A549 (cell line): ENCODE measurements at regions not wholly inside any gene's neighbourhood (a gene's known extent, or its start where the extent isn't known, plus 50 kb on each side); places are given as distances from the start of the nearest gene placed in this dataset.

Experiments
- ATAC-seq, 2 experiments: fragments of 200-7000 bp in 1 of 2; fragments of >200 bp in 1 of 2; cut with Nextera tagmentation in 1 of 2; cut with Tn5 transposase in 1 of 2; 3 replicates each; pipeline versions ENCODE4 v1.8.0 to v1.9.1; 2018 to 2020; ENCODE audit warnings: mild to moderate bottlenecking in 1 of 2, moderate library complexity in 1 of 2
- CTCF ChIA-PET: fragments of 300-600 bp; sonication (Branson Sonifier 250); formaldehyde crosslinking; extraction: SDS; loops from one replicate; lab custom pipeline; 2021; ENCODE audit warnings: antibody characterized with exemption, inconsistent platforms; lab: Yijun Ruan, JAX
- POLR2A ChIA-PET: fragments of 350-600 bp; formaldehyde crosslinking; extraction: SDS; loops from one replicate; lab custom pipeline; 2021; ENCODE audit warnings: antibody characterized with exemption, inconsistent platforms; lab: Yijun Ruan, JAX
- DNase-seq, 2 experiments: peaks; one replicate each; pipeline versions ENCODE4 v3.0.0 to v3.0.0-alpha.2; 2011 to 2016; ENCODE audit warnings: low read depth in 1 of 2, low spot score in 1 of 2
- FAIRE-seq: peaks from 2 replicates; lab custom pipeline; 2011; peaks lifted over from hg19 to GRCh38; lab: Jason Lieb, UNC
- H3K27ac ChIP-seq, 2 experiments: fragments of >200 bp; sonication (Bioruptor Twin); formaldehyde crosslinking; 3 replicates each; pipeline ENCODE4 v1.5.1; 2016 to 2017
- H3K4me1 ChIP-seq: fragments of >200 bp; sonication (Bioruptor Twin); formaldehyde crosslinking; 3 replicates; pipeline ENCODE4 v1.6.1; 2016
- H3K4me2 ChIP-seq: fragments of >200 bp; sonication (Bioruptor Twin); formaldehyde crosslinking; 3 replicates; pipeline ENCODE4 v1.6.1; 2016
- H3K4me3 ChIP-seq: fragments of >200 bp; sonication (Bioruptor Twin); formaldehyde crosslinking; 3 replicates; pipeline ENCODE4 v1.5.1; 2016
- H3K9me3 ChIP-seq: fragments of >200 bp; sonication (Bioruptor Twin); formaldehyde crosslinking; 3 replicates; pipeline ENCODE4 v1.6.1; 2016
- CBX2 ChIP-seq: fragments of 200-600 bp; sonication (generic); IDR thresholded peaks from 2 replicates; pipeline ENCODE4 v1.6.1; 2016; ENCODE audit warnings: low read depth, mild to moderate bottlenecking, borderline replicate concordance
- CBX8 ChIP-seq: fragments of 200-600 bp; sonication (generic); IDR thresholded peaks from 2 replicates; pipeline ENCODE4 v1.6.1; 2016
- CEBPB ChIP-seq, 2 experiments: fragments of >200 bp in 1 of 2; sonication (Bioruptor Twin) in 1 of 2; formaldehyde crosslinking in 1 of 2; IDR thresholded peaks; 2 replicates each; pipeline ENCODE4 v1.6.1; 2012 to 2016
- FOSB ChIP-seq: fragments of 250-450 bp; sonication (Bioruptor Pico); IDR thresholded peaks from 2 replicates; pipeline ENCODE4 v1.5.0; 2020; ENCODE audit warnings: mild to moderate bottlenecking, moderate library complexity
- FOXS1 ChIP-seq: fragments of 250-450 bp; sonication (Bioruptor Pico); IDR thresholded peaks from 2 replicates; pipeline ENCODE4 v1.5.0; 2020; ENCODE audit warnings: mild to moderate bottlenecking, moderate library complexity
- GATA3 ChIP-seq: IDR thresholded peaks from 2 replicates; pipeline ENCODE4 v1.6.1; 2012; ENCODE audit warnings: borderline replicate concordance
- HDAC2 ChIP-seq: fragments of 200-600 bp; sonication (generic); IDR thresholded peaks from 2 replicates; pipeline ENCODE4 v1.6.1; 2016
- HES2 ChIP-seq: fragments of >200 bp; sonication (Bioruptor Twin); formaldehyde crosslinking; IDR thresholded peaks from 2 replicates; pipeline ENCODE4 v1.6.1; 2016
- HMGXB4 ChIP-seq: fragments of 250-450 bp; sonication (Bioruptor Pico); IDR thresholded peaks from 2 replicates; pipeline ENCODE4 v1.5.0; 2021; ENCODE audit warnings: mild to moderate bottlenecking, moderate library complexity, borderline replicate concordance
- HOXA7 ChIP-seq: fragments of 250-450 bp; sonication (Bioruptor Pico); IDR thresholded peaks from 2 replicates; pipeline ENCODE4 v1.5.0; 2020; ENCODE audit warnings: mild to moderate bottlenecking, moderate library complexity
- JUN ChIP-seq, 2 experiments: fragments of >200 bp; sonication (Bioruptor Twin); formaldehyde crosslinking; IDR thresholded peaks; 2 replicates in 1 of 2; 3 replicates in 1 of 2; pipeline ENCODE4 v1.6.1; 2016 to 2017
- NPAS2 ChIP-seq: fragments of 250-450 bp; sonication (Bioruptor Pico); IDR thresholded peaks from 2 replicates; pipeline ENCODE4 v1.8.0; 2022; ENCODE audit warnings: mild to moderate bottlenecking, moderate library complexity, borderline replicate concordance
- NR3C1 ChIP-seq: fragments of >200 bp; sonication (Bioruptor Twin); formaldehyde crosslinking; IDR thresholded peaks from 3 replicates; pipeline ENCODE4 v1.6.1; 2017
- PBX3 ChIP-seq: IDR thresholded peaks from 2 replicates; pipeline ENCODE4 v1.6.1; 2012
- PHF8 ChIP-seq: fragments of 200-600 bp; sonication (generic); IDR thresholded peaks from 2 replicates; pipeline ENCODE4 v1.6.1; 2016; ENCODE audit warnings: low read depth, mild to moderate bottlenecking, antibody characterized with exemption, moderate library complexity, borderline replicate concordance
- POLR2A ChIP-seq: IDR thresholded peaks from 2 replicates; pipeline ENCODE4 v1.6.1; 2012; ENCODE audit warnings: mild to moderate bottlenecking, low read length
- RARB ChIP-seq: fragments of 250-450 bp; sonication (Bioruptor Pico); IDR thresholded peaks from 2 replicates; pipeline ENCODE4 v1.8.0; 2021; ENCODE audit warnings: mild to moderate bottlenecking, moderate library complexity
- REST ChIP-seq: fragments of 200-600 bp; sonication (generic); IDR thresholded peaks from 2 replicates; pipeline ENCODE4 v1.6.1; 2016; ENCODE audit warnings: antibody characterized with exemption, mild to moderate bottlenecking, moderate library complexity
- SMC3 ChIP-seq: fragments of >200 bp; sonication (Bioruptor Twin); formaldehyde crosslinking; IDR thresholded peaks from 3 replicates; pipeline ENCODE4 v1.6.1; 2018; ENCODE audit warnings: inconsistent platforms
- TP53 ChIP-seq: fragments of 250-450 bp; sonication (Bioruptor Pico); IDR thresholded peaks from 2 replicates; pipeline ENCODE4 v1.5.0; 2021; ENCODE audit warnings: mild to moderate bottlenecking, moderate library complexity
- USF2 ChIP-seq: fragments of 450-650 bp; IDR thresholded peaks from 2 replicates; pipeline ENCODE4 v1.6.1; 2014; ENCODE audit warnings: antibody characterized with exemption
- ZSCAN20 ChIP-seq: fragments of 250-450 bp; sonication (Bioruptor Pico); IDR thresholded peaks from 2 replicates; pipeline ENCODE4 v1.8.0; 2022; ENCODE audit warnings: mild to moderate bottlenecking, moderate library complexity
- WGBS: methylation state at CpG from one replicate; pipeline ENCODE4 v1.1.6; 2017; ENCODE audit errors: missing lambda C conversion rate; 5-methylcytosine and 5-hydroxymethylcytosine counted together

GRCh38 chr5:51968756-51969155 lies 585.5 kb downstream of the ISL1 start:
- Histone ChIP-seq H3K4me3 (no peak overlapping the region), H3K27ac (no peak overlapping the region), H3K9me3 (no peaks in the 10 kb centered on the region), H3K4me2 (no peak overlapping the region), H3K4me1 (no peaks in the 10 kb centered on the region)
- TF ChIP-seq FOXS1 (CRISPR knock-in tag) (no peak), NR3C1 (no peak), RARB (CRISPR knock-in tag) (no peak), TP53 (no peak), HOXA7 (CRISPR knock-in tag) (no peak), POLR2A (no peak), ZSCAN20 (CRISPR knock-in tag) (no peak), USF2 (no peak), REST (no peak), SMC3 (no peak), HDAC2 (no peak), HMGXB4 (no peak), PHF8 (no peak), HES2 (no peak), CBX2 (no peak), CEBPB (IDR thresholded peaks at IDR 0.05) (no peak)
- no peak for ATAC-seq
- ChIA-PET CTCF (no interaction called here), POLR2A (no interaction called here)
- no peak for DNase-seq
- FAIRE-seq = no peak
- WGBS = 0% methylated on average over 1 of the region's 1 CpG

- no peak for ATAC-seq
- TF ChIP-seq NPAS2 (CRISPR knock-in tag) = no peak
- Histone ChIP-seq H3K4me1 (no peaks in the 10 kb centered on the region), H3K4me3 (no peak overlapping the region), H3K9me3 (no peaks in the 10 kb centered on the region), H3K4me2 (no peak overlapping the region), H3K27ac (no peak overlapping the region)
- DNase-seq = no peak
- FAIRE-seq = no peak
- CTCF ChIA-PET = no interaction called here
- POLR2A ChIA-PET = no interaction called here
- 14% methylated on average over 6 of the region's 6 CpGs for WGBS
Observed at GRCh38 chr5:51974834-51975233, 591.6 kb downstream of the ISL1 start.

- no peak overlapping the region for H3K4me2 ChIP-seq
- WGBS = 3% methylated on average over 1 of the region's 1 CpG
- H3K27ac ChIP-seq = no peak overlapping the region
- H3K4me1 ChIP-seq = no peaks in the 10 kb centered on the region
- H3K9me3 ChIP-seq = no peaks in the 10 kb centered on the region
- CTCF ChIA-PET = no interaction called here
- TF ChIP-seq GATA3 (no peak), CBX8 (no peak), PBX3 (no peak), USF2 (no peak), FOSB (CRISPR knock-in tag) (no peak), JUN (IDR thresholded peaks at IDR 0.05) (no peak)
- FAIRE-seq (no peak), DNase-seq (no peak), ATAC-seq (no peak)
- POLR2A ChIA-PET = no interaction called here
- H3K4me3 ChIP-seq = no peak overlapping the region
Observed at GRCh38 chr5:51977014-51977413, 593.8 kb downstream of the ISL1 start.
